ENCODE measurements at regions not wholly inside any gene's neighbourhood (a gene's known extent, or its start where the extent isn't known, plus 50 kb on each side); places are given as distances from the start of the nearest gene placed in this dataset.
"Not testable (repeated sequence)": the region's sequence is repeated elsewhere in the genome, so short reads cannot be mapped to it uniquely, and the experiment has no call there.

- no peak for DNase-seq
These were observed 285.1 kb upstream of the STAC start for GRCh38 chr3:36095238-36095637.

GRCh38 chr3:36097209-36097608 is 283.1 kb upstream of the STAC start:
- no peak for DNase-seq

GRCh38 chr3:36114353-36114752 is 266.0 kb upstream of the STAC start:
- no peak for DNase-seq

GRCh38 chr3:36124118-36124796 is 256.0 kb upstream of the STAC start:
- DNase-seq, result no peak

GRCh38 chr3:36132214-36132613 is 248.1 kb upstream of the STAC start:
- DNase-seq, result no peak

- DNase-seq, result no peak
These were observed 244.4 kb upstream of the STAC start for GRCh38 chr3:36135863-36136262.

- DNase-seq, result no peak
These were observed 237.6 kb upstream of the STAC start for GRCh38 chr3:36142746-36143145.

- DNase-seq, result no peak
These were observed 233.9 kb upstream of the STAC start for GRCh38 chr3:36146404-36146803.

GRCh38 chr3:36147934-36148558 is 232.3 kb upstream of the STAC start:
- no peak for DNase-seq

- no peak for DNase-seq
These were observed 230.8 kb upstream of the STAC start for GRCh38 chr3:36149447-36149865.

- no peak for DNase-seq
These were observed 224.8 kb upstream of the STAC start for GRCh38 chr3:36155515-36155914.

- DNase-seq, result no peak
These were observed 215.9 kb upstream of the STAC start for GRCh38 chr3:36164400-36164799.

GRCh38 chr3:36165509-36166290 is 214.6 kb upstream of the STAC start:
- DNase-seq, result no peak

GRCh38 chr3:36166477-36166876 is 213.8 kb upstream of the STAC start:
- DNase-seq, result no peak

- DNase-seq, result no peak
These were observed 207.6 kb upstream of the STAC start for GRCh38 chr3:36172699-36173098.

- no peak for DNase-seq
These were observed 205.0 kb upstream of the STAC start for GRCh38 chr3:36175113-36175812.

- DNase-seq, result no peak
These were observed 204.3 kb upstream of the STAC start for GRCh38 chr3:36175916-36176461.

GRCh38 chr3:36178018-36178417 is 202.3 kb upstream of the STAC start:
- DNase-seq, result no peak

- no peak for DNase-seq
These were observed 198.3 kb upstream of the STAC start for GRCh38 chr3:36182024-36182423.

GRCh38 chr3:36187197-36187596 is 193.1 kb upstream of the STAC start:
- DNase-seq, result not testable (repeated sequence)

- DNase-seq, result no peak
These were observed 187.4 kb upstream of the STAC start for GRCh38 chr3:36192901-36193300.

GRCh38 chr3:36193448-36193847 is 186.9 kb upstream of the STAC start:
- DNase-seq, result no peak

- DNase-seq, result no peak
These were observed 184.2 kb upstream of the STAC start for GRCh38 chr3:36196058-36196457.
